HTR-8/SVneo (cell line): ENCODE measurements at regions not wholly inside any gene's neighbourhood (a gene's known extent, or its start where the extent isn't known, plus 50 kb on each side); places are given as distances from the start of the nearest gene placed in this dataset.
"Not testable (repeated sequence)": the region's sequence is repeated elsewhere in the genome, so short reads cannot be mapped to it uniquely, and the experiment has no call there.

Source experiments
- DNase-seq: peaks from one replicate; pipeline ENCODE4 v3.0.0; 2011; ENCODE audit warnings: low spot score, mixed read lengths; ENCODE audit not compliant: insufficient read length
- FAIRE-seq: peaks from 2 replicates; lab custom pipeline; 2011; peaks lifted over from hg19 to GRCh38; lab: Jason Lieb, UNC

GRCh38 chr2:234863043-234863934, 88.5 kb upstream of the SH3BP4 start:
- DNase-seq: peak; percentile 82
- FAIRE-seq: peak; percentile 77

GRCh38 chr2:234861841-234862735, 89.7 kb upstream of the SH3BP4 start:
- no peak for FAIRE-seq
- no peak for DNase-seq

GRCh38 chr2:234859330-234859872, 92.4 kb upstream of the SH3BP4 start:
- FAIRE-seq, DNase-seq: not testable (repeated sequence)

GRCh38 chr2:234858790-234859329, 93.0 kb upstream of the SH3BP4 start:
- no peak for FAIRE-seq

GRCh38 chr2:234858145-234858544, 93.7 kb upstream of the SH3BP4 start:
- DNase-seq (no peak), FAIRE-seq (no peak)

More at GRCh38 chr2:234858790-234859329, 93.0 kb upstream of the SH3BP4 start:
- no peak for DNase-seq

- DNase-seq (no peak), FAIRE-seq (no peak)
Measured at GRCh38 chr2:234853729-234854128, 98.1 kb upstream of the SH3BP4 start.

GRCh38 chr2:234852941-234853340, 98.9 kb upstream of the SH3BP4 start:
- no peak for DNase-seq
- no peak for FAIRE-seq

GRCh38 chr2:234852035-234852434, 99.8 kb upstream of the SH3BP4 start:
- DNase-seq (no peak), FAIRE-seq (no peak)

- DNase-seq (no peak), FAIRE-seq (no peak)
Measured at GRCh38 chr2:234851451-234851850, 100.4 kb upstream of the SH3BP4 start.

- FAIRE-seq (no peak), DNase-seq (no peak)
Measured at GRCh38 chr2:234850818-234851217, 101.0 kb upstream of the SH3BP4 start.

GRCh38 chr2:234849678-234850077, 102.1 kb upstream of the SH3BP4 start:
- FAIRE-seq (no peak), DNase-seq (no peak)

GRCh38 chr2:234848578-234848977, 103.2 kb upstream of the SH3BP4 start:
- FAIRE-seq: no peak
- no peak for DNase-seq

- FAIRE-seq: no peak
- DNase-seq: no peak
Measured at GRCh38 chr2:234847639-234848038, 104.2 kb upstream of the SH3BP4 start.

GRCh38 chr2:234847364-234847635, 104.5 kb upstream of the SH3BP4 start:
- FAIRE-seq: no peak
- no peak for DNase-seq

- DNase-seq: no peak
- no peak for FAIRE-seq
Measured at GRCh38 chr2:234846599-234847363, 105.0 kb upstream of the SH3BP4 start.

- FAIRE-seq (no peak), DNase-seq (no peak)
Measured at GRCh38 chr2:234845602-234846590, 105.9 kb upstream of the SH3BP4 start.

GRCh38 chr2:234843411-234843810, 108.4 kb upstream of the SH3BP4 start:
- no peak for FAIRE-seq
- DNase-seq: no peak

- FAIRE-seq (no peak), DNase-seq (no peak)
Measured at GRCh38 chr2:234842753-234843152, 109.1 kb upstream of the SH3BP4 start.
